LHCN-M2 (cell line): ENCODE measurements at regions not wholly inside any gene's neighbourhood (a gene's known extent, or its start where the extent isn't known, plus 50 kb on each side); places are given as distances from the start of the nearest gene placed in this dataset.

Experiments used
- DNase-seq: peaks from one replicate; pipeline ENCODE4 v3.0.0-alpha.2; 2012; ENCODE audit warnings: low read depth

DNA sequence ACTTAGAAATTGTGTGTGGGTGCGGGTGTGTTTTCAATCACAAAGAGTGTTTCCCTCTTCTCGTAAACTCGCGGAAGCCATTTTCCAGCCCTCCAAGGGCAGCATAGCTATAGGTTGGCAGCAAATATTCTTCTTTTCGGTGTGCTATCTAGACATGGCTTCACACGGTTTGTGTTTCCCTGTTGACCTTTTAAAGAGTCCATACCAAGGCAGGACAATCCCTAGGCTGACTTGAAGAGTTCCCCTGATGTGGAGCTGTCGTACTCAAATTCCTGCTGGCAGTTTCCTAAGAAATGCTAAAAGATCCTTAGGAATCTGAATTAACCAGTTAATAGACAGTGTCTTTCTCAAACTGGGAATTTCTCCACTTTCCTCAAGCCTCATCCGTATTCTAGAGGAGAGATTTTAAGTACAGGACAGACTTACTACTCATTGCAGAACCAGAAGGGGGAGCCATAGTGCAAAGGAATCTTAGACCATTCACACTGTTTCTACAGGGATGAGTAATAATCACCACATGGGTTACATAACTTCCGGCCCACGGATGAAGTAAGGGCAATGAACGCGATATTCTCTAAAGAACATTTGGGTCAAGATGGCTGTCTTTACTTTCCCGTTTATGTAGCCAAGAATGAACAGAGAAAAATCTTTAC is 288.6 kb upstream of the ELAC2 start:
- DNase-seq, result peak; percentile 72

DNA sequence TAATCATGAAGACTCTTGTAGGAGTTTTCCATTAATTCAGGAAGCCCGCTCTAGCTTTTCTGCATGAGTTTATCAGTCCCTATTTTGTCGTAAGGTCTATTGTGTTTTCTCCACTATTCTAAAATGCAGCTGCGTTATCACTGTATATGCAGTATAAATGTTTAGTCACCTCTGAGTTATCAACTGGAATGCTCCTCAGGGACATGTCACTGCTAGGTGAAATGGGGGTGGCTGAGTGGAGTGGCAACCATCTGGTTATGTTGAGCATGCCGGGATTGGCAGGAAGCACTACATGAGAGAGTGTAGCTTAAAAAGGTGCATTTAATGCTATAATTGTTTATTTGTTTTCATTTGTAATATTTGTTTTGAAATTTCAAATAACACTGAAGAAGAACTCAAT is 285.2 kb upstream of the ELAC2 start:
- no peak for DNase-seq

DNA sequence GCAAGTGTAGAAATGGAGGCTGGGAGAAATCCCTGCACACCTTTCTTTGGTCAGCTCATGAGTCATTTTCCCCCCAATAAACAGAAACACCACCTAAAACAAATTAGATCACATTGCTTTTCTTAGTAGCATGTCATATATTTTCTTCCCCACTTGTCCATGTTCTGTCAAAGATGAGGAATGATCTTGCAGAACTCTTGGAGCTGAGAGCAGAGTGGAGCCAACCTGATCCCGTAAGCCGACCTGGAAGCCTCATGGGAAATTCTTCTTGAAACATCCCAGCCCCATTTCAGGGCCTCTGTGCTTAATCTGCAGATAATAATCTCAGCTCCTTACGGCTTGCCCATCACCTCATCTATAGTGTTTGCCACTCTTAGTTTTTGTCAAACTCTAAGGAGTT is 284.6 kb upstream of the ELAC2 start:
- DNase-seq, result no peak

DNA sequence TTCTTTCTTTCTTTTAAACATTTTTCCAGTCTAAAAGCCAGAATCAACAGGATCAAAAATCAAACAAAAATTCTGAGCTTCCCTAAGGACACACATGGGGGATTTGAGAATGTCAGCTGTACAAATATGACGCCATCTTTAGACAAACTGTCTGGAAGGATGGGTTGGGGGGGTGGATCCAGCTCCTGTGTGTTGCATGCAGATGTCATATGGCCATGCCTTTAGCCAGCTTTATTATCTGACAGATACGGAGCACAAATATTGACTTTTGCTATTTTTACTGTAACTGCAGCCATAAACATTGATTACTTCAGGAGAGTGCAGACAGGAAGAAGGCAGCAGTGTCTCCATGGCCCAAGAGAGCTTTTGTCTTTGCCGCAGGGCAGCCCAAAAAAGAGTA is 279.4 kb upstream of the ELAC2 start:
- peak; percentile 19 for DNase-seq

DNA sequence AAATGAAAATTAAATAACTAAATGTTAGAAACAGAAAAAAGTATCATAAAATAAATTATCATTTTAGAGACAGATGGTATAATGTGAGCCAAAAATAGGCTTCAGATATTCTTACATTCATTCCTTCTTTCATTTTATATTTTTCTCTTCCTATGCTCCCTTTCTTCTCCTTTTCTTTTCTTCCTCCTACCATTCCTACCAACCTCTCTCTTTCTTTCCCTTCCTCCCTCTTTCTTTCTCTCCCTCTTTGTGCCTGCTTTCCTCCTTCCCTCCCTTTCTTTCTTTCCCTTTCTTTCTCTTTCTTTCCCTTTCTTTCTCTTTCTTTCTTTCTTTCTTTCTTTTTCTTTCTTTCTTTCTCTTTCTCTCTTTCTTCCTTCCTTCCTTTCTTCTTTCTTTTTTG is 275.6 kb upstream of the ELAC2 start:
- DNase-seq, result no peak

DNA sequence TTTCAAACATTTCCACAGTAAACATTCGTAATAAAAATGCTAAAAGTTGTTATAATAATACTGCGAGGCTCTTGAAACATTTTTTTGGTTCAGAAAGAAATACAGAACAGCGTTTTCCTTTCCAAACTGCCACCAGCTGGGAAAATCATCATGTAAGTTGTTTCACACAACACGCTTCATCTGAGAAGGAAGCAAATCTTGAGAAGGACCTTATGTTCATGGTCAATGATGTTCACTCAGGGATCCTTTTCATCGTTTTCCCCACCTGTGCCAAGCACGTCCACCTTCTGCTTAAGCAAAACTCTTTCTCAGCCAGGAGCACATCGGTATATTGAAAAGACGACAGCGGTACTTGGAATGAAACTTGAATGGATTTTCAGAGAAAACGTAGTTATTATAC is 274.5 kb upstream of the ELAC2 start:
- DNase-seq, result no peak

DNA sequence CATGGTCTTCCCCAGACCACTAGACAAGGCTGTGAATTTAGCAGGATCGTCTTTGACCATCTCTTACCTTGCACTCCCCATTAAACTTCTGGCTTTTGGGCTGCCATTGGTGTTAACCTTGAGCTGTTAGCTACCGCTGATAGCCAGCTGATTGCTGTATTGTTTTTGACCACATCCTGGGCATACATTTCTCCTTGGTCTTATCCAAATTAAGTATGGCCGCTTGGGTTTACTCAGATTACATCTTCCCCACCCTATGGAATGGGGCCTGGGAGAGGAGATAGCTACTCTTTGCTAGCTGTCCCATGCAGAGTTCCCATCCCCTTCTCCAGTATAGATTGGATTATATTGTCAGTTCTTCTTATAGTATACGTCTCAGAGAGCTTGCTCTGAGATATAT is 270.4 kb upstream of the ELAC2 start:
- no peak for DNase-seq

DNA sequence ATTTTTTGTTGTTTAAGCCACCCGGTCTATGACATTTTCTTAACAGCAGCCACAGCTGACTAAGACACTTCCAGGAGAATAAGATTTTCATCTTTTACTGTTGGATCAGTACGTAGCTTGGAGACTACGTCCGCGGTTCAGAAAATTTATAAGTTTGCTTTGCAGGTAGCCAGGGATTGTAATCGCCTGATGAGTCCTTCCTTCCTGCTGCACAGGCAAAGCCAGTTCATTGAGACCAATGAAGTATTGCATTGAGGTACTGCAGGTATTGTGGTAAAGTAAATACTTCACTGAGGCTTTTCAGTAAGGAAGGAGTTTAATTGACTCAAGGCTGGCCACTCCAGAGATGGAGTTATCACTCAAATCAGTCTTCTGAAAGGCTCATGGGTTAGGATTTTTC is 269.4 kb upstream of the ELAC2 start:
- DNase-seq, result no peak

DNA sequence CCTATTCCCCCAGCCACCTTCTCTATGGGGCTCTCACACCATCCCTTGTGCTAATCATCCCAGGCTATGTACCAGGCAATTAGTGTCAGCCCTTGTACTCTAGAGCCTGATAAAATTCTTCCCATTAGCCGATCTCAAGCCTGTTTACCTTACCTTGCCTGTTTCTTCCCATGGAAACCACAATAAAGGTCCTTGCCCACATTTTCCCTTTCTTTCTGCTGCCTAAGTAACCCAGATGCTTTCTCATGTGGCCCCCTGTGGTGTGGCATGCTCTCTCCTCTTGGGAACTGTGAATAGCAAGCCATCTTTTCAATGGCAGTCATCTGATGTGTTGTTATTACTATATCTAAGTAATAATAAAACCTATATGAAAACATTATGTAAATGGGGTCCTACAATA is 265.8 kb upstream of the ELAC2 start:
- no peak for DNase-seq

DNA sequence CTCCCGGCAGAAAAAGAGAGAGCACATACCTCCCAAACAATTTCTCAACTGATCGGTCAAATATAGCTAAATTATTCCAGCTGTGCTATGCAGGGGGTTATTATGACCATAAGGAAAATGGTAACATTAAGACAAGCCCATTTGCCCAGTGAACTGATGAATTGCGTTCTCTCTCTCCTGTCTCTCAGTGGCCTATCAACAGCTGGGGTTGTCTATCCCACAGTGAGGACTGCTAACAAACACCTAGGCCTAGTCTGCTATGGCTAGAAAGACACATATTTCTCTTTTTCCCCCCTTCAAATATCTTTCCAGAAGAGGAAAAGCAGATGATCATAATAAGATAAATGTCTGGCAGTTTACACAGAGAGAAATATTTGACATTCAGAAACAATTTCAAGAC is 263.8 kb upstream of the ELAC2 start:
- no peak for DNase-seq

DNA sequence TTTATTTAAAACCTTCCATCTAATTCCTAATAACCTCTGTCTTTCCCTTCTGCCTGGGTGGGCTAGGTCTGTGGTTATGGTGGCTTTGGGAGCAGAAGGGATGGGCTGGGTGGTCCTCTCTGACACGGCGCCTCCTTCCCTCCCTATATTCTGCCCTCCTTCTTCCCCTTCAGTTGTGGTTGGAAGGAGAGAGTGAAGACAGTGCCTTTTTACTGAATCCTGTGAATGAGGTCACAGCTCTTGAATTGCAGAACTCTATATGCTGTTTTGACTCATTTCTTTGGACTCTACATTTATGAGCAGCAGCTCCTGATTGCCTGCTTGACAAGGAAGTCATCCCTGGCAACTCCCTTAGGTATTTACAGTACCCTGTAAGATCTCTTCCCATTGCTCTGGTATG is 256.0 kb upstream of the ELAC2 start:
- no peak for DNase-seq

DNA sequence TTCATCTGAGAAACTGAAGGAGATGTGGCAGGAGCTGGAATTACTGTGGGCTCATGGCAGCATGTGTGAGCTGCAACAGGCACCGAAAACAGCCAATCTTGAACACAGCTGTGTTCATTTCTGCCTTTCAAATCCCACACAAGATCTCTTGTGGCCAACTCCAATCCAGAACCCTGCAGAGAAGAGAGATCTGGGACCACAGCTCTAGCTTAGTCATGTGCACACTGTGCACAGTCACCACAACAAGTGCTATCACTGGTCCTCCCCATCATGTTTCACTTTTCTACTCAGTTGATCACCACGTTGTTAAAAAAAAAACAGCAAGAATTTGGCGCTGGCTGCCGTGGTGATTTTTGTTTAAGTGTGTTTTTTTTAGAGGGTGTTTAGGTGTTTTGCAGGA is 254.5 kb upstream of the ELAC2 start:
- no peak for DNase-seq

DNA sequence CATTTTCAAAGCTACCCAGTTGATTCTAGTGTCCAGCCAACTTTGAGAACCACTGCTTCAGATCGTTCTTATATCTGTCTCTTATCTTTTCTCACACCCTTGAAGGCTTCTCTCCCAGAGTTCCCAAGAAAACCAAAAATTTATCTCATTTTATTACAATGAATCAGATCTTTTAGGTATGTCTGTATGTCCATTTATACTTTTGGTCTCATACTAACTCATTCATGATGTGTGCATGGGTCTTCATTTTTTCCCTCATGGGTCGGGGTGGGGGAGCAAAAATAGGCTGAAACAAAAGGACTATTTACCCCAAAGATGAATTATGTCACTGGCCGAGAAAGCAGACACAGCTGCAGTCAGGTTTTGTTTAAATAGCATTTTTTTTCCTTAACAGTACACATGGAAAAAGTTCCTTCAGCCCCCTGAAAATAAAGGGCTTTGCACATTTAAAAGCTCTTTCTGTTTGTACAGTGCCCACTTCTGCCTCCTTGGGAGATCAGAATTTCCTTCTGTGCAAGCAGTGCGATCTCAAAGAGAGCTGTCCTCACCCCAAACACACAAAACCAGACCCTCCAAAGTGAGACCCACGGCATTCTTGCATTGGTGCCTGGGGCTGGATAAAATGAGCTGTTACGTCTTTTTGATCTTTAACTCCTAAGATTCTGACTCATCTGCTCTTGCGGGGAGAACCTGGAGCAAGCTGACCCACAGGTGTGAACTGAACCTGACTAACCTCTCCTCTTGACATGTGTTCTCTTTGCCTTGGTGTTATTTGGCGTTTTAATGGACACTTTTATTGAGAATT is 251.2 kb upstream of the ELAC2 start:
- no peak for DNase-seq

DNA sequence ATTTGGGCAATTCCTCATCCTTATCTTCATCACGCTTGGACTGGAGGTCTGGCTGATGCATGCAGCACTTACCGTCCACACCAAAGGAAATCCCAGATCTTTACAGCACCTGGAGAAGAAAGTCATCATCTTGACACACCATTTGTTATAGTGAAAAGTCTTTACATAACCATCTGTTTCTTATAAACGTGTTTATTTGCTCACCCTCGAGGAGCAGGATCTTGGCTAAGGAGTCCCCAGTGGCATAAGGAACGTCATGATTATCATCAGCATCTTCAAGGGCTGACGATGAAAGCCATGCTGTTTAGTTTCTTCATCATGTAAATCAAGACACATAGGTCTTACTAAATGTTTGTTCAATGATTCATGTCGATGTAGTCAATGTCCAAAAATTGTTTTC is 248.8 kb upstream of the ELAC2 start:
- no peak for DNase-seq

DNA sequence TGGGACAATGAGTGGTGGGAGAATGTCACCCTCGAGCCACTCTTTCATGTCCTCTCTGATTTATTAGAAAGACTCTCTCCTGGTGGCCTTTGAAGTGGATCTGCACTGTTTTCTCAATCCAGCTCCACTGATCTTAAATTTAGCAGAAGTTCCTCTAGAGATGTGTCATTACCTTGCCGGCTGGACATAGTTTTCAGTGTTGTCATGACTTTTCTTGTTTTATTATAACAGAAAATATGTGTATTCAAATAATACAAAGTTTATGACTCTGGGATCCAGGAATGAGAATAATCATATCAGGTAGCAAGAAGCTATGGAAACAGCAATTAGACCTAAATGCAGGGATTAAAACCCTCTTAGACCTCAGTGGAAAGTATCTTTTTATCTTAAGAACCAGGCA is 247.5 kb upstream of the ELAC2 start:
- no peak for DNase-seq

DNA sequence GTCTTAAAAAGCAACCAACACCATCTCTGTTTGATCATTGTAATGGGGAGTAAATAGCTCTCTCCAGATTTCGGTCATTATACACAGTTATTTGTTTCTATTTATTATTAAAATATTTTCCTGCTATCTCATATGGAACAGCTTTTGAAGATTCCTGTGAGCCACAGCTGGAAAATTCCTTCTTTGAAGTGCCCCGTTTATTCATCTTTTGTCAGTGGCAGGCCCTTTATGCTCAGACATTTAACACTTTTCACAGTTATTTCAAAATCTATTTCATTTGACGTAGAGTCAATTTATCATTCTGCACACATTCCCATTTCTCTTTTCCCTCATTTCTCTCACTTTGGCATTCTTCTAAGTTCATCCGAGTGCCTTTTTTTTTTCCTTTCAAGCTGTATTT is 245.9 kb upstream of the ELAC2 start:
- no peak for DNase-seq

DNA sequence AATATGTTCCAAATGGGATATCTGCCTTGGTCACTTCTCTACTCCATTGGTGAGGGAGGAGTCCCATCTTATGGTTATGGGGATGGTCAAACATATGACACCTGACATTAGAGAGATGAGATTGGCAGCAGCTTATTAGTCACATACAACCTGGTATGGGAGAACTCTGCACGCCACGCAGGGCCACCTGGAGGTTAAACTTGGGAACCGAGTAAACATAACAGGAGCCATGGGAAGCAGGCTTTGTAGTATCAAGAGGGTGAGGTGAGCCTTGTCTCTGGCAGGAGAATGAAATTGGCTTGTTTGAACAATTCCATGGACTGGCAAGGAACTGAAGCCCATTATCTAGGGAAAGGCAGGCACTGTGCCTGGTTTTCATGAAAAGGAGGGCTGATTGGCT is 238.7 kb upstream of the ELAC2 start:
- no peak for DNase-seq

DNA sequence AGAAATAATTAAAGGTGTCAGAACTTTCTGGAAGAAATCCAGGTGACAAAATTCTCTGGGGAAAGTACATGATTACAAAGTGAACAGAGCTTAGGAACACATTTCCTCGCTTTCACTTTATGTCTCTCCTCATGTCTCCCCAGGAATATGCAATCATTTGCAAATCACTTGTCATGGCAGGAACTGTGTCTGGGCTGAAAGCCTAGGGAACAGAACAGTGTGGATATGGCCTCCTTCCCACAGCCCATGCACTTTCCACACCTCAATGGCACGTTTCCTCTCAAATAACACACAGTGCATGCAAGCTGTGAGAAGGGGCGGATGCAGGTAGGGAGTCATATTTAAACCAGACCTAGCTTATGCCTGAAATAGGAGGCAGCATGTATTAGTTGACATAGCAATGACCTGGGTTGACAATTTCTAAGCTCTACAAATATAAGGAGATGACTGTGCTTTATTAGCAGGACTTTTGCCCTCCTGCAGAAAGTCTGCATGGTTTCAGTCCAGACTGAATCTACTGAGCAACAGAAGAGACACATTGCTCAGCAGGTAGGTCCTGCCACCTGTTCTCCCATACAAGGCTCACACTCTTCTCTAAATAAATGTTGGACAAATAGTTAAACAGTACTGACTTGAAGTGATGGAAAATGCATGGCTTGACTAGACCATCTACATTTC is 236.0 kb upstream of the ELAC2 start:
- DNase-seq, result no peak

DNA sequence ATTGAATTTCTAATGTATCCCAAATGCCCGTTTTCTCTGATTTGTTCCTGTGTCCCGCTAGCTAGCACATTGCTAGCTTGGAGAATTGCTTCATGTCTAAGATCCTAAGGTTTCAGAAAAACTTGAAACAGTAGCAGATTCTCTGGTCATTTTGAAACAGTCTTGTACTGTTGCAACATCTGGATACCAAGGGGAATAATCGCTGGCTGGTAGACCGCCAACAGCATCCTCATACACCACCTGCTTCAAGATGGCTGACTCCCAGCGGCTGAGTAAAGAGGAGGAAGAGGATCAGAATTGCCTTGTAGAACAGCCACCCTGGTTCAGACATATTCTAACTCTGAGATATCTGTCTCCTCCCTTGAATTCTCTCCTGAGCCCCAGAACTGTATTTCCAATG is 226.7 kb upstream of the ELAC2 start:
- peak; percentile 43 for DNase-seq

DNA sequence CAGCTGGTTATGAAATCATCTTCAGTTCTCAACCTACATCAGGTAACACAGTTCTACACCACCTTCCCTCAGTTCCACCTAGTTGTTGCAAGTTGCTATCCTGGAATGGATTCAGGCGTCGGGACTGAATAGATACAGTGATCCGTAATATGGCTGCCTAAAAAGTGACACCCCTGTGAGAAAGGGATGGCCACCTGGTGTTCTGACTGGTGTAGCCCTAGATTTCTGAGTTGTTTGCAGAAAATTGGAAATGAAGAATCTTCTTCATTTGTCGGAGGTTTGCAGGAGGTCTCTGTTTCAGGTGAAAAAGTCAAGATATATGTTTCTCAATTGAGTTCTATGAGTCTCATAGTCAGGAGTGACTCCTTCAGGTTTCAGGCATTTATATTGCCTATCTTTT is 225.8 kb upstream of the ELAC2 start:
- no peak for DNase-seq

DNA sequence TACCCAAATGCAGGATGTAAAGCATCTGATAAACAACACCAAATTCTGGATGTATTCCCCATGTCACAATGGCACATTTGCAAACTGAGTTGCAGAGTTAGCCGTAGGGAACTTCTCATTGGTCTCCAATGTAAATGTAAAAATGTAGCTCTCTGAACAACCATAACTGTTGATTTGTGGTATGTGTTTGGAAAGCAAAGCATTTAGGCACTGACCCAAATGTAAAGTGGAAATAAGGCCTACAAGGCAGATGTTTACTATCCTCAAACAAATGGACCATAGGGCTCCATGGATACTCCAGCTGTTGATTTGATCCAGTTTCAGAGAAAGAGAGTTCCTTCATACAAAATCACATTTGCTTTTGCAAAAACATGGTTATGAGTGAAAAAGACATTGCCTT is 223.0 kb upstream of the ELAC2 start:
- DNase-seq, result no peak

DNA sequence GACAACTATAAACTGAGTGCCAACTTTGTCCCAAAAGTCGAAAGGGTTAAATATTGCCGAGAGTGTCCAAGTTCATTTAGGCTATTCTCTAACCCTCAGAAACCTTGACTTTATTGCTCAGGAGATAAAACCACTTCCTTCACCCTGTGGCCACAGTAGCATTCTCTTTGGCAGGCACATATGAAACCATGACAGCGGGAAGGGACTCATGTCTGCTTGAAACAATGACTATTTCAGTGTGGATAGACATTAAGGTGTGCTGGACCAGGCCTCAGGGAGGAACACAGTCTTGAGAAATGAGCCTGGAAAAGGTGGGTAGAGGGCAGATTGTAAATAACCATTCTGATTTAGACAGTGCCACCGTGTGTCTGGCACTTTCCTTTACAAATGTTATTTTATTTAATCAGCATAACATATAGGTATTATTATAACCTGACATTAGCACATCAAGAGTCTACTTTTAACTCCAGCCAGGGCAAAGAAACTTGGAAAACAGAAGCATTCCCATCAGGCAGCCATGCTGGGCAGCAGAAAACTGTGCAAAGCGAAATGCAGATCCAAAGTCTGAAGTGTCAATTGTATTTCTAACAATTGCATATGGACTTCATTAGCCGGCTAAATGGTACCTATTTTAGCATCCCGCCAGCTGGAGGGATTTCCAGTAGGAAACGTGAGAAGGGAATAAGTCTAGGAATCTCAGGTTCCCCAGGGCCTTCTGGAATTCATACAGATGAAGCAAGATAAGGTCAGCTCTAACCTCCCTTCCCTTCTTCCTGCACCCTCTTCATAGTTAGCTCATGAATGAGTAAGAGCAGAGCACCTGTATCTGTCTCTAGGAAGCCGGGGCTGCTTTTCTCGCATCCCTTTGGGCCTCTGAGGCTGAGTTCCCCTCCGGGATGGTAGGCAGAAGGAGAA is 212.8 kb upstream of the ELAC2 start:
- peak; percentile 1 for DNase-seq
